ENCODE measurements at regions not wholly inside any gene's neighbourhood (a gene's known extent, or its start where the extent isn't known, plus 50 kb on each side); places are given as distances from the start of the nearest gene placed in this dataset.

GRCh38 chr5:5629607-5629978, 207.1 kb downstream of the ICE1 start:
- H3K4me1 Mint-ChIP-seq, result no peaks in the 10 kb centered on the region
- peaks cover 0 to 6% (median 5%) of the 10 kb centered on the region in 3 donors for H3K27me3 Mint-ChIP-seq (ENCODE audit: low read depth in 3 of 3)
- no peak overlapping the region for H3K27ac Mint-ChIP-seq
- no peak overlapping the region for H3K4me3 Mint-ChIP-seq
- no peak for DNase-seq
- no peaks in the 10 kb centered on the region for H3K36me3 Mint-ChIP-seq
- H3K9me3 Mint-ChIP-seq, result peaks cover 0 to 4% (median 0%) of the 10 kb centered on the region in 6 donors

- H3K4me1 Mint-ChIP-seq, result no peaks in the 10 kb centered on the region
- no peaks in the 10 kb centered on the region for H3K36me3 Mint-ChIP-seq
- peak overlapping the region in 1 of 6 donors; percentile 30 for H3K27ac Mint-ChIP-seq
- H3K9me3 Mint-ChIP-seq, result peaks cover 0 to 10% (median 3%) of the 10 kb centered on the region in 6 donors
- no peak overlapping the region for H3K4me3 Mint-ChIP-seq
- DNase-seq, result no peak
- H3K27me3 Mint-ChIP-seq (ENCODE audit: low read depth in 3 of 3), result peaks cover 0 to 6% (median 4%) of the 10 kb centered on the region in 3 donors
These were observed 206.6 kb downstream of the ICE1 start for GRCh38 chr5:5628866-5629606.

- H3K4me1 Mint-ChIP-seq, result no peaks in the 10 kb centered on the region
- no peak for DNase-seq
- H3K27ac Mint-ChIP-seq, result no peak overlapping the region
- no peaks in the 10 kb centered on the region for H3K36me3 Mint-ChIP-seq
- no peak overlapping the region for H3K4me3 Mint-ChIP-seq
- peaks cover 0 to 4% (median 3%) of the 10 kb centered on the region in 3 donors for H3K27me3 Mint-ChIP-seq (ENCODE audit: low read depth in 3 of 3)
- H3K9me3 Mint-ChIP-seq, result peaks cover 0 to 18% (median 6%) of the 10 kb centered on the region in 6 donors
These were observed 203.9 kb downstream of the ICE1 start for GRCh38 chr5:5626412-5626811.

- Mint-ChIP-seq H3K36me3 (no peaks in the 10 kb centered on the region), H3K27ac (no peak overlapping the region), H3K4me3 (no peak overlapping the region), H3K9me3 (peaks cover 0 to 18% (median 6%) of the 10 kb centered on the region in 6 donors), H3K4me1 (no peaks in the 10 kb centered on the region), H3K27me3 (ENCODE audit: low read depth in 3 of 3) (peaks cover 0 to 4% (median 3%) of the 10 kb centered on the region in 3 donors)
- no peak for DNase-seq
These were observed 203.0 kb downstream of the ICE1 start for GRCh38 chr5:5625491-5625890.

- peaks cover 0 to 3% (median 0%) of the 10 kb centered on the region in 3 donors for H3K27me3 Mint-ChIP-seq (ENCODE audit: low read depth in 3 of 3)
These were observed 200.9 kb downstream of the ICE1 start for GRCh38 chr5:5623397-5623796.

GRCh38 chr5:5622806-5623205, 200.3 kb downstream of the ICE1 start:
- H3K36me3 Mint-ChIP-seq, result no peaks in the 10 kb centered on the region
- DNase-seq, result no peak
- H3K4me3 Mint-ChIP-seq, result no peak overlapping the region
- H3K9me3 Mint-ChIP-seq, result peaks cover 0 to 18% (median 6%) of the 10 kb centered on the region in 6 donors
- no peak overlapping the region for H3K27ac Mint-ChIP-seq
- H3K4me1 Mint-ChIP-seq, result no peaks in the 10 kb centered on the region
- peaks cover 0 to 3% (median 1%) of the 10 kb centered on the region in 3 donors for H3K27me3 Mint-ChIP-seq (ENCODE audit: low read depth in 3 of 3)

More at GRCh38 chr5:5623397-5623796, 200.9 kb downstream of the ICE1 start:
- Mint-ChIP-seq H3K4me3 (no peak overlapping the region), H3K36me3 (no peaks in the 10 kb centered on the region), H3K27ac (no peak overlapping the region), H3K9me3 (peaks cover 0 to 18% (median 6%) of the 10 kb centered on the region in 6 donors), H3K4me1 (no peaks in the 10 kb centered on the region)
- no peak for DNase-seq

GRCh38 chr5:5619546-5619945, 197.1 kb downstream of the ICE1 start:
- peaks cover 0 to 6% (median 3%) of the 10 kb centered on the region in 3 donors for H3K27me3 Mint-ChIP-seq (ENCODE audit: low read depth in 3 of 3)
- DNase-seq, result no peak
- no peaks in the 10 kb centered on the region for H3K36me3 Mint-ChIP-seq
- peaks cover 0 to 20% (median 6%) of the 10 kb centered on the region in 6 donors for H3K9me3 Mint-ChIP-seq
- no peaks in the 10 kb centered on the region for H3K4me1 Mint-ChIP-seq
- H3K4me3 Mint-ChIP-seq, result no peak overlapping the region
- H3K27ac Mint-ChIP-seq, result no peak overlapping the region

- Mint-ChIP-seq H3K9me3 (peaks cover 0 to 12% (median 0%) of the 10 kb centered on the region in 6 donors), H3K36me3 (no peaks in the 10 kb centered on the region), H3K4me3 (no peak overlapping the region), H3K27me3 (ENCODE audit: low read depth in 3 of 3) (peaks cover 0 to 6% (median 0%) of the 10 kb centered on the region in 3 donors), H3K4me1 (no peaks in the 10 kb centered on the region), H3K27ac (no peak overlapping the region)
- DNase-seq, result no peak
These were observed 194.5 kb downstream of the ICE1 start for GRCh38 chr5:5617024-5617423.

GRCh38 chr5:5616247-5616895, 193.9 kb downstream of the ICE1 start:
- no peaks in the 10 kb centered on the region for H3K4me1 Mint-ChIP-seq

GRCh38 chr5:5615569-5615968, 193.1 kb downstream of the ICE1 start:
- H3K27ac Mint-ChIP-seq, result no peak overlapping the region
- peaks cover 0 to 5% (median 0%) of the 10 kb centered on the region in 6 donors for H3K9me3 Mint-ChIP-seq
- H3K4me1 Mint-ChIP-seq, result no peaks in the 10 kb centered on the region
- DNase-seq, result no peak
- H3K36me3 Mint-ChIP-seq, result no peaks in the 10 kb centered on the region
- H3K27me3 Mint-ChIP-seq (ENCODE audit: low read depth in 3 of 3), result peaks cover 0 to 6% (median 0%) of the 10 kb centered on the region in 3 donors
- no peak overlapping the region for H3K4me3 Mint-ChIP-seq

More at GRCh38 chr5:5616247-5616895, 193.9 kb downstream of the ICE1 start:
- Mint-ChIP-seq H3K27me3 (ENCODE audit: low read depth in 3 of 3) (peaks cover 0 to 6% (median 0%) of the 10 kb centered on the region in 3 donors), H3K36me3 (no peaks in the 10 kb centered on the region), H3K27ac (no peak overlapping the region), H3K9me3 (peaks cover 0 to 7% (median 0%) of the 10 kb centered on the region in 6 donors), H3K4me3 (no peak overlapping the region)
- no peak for DNase-seq

- H3K9me3 Mint-ChIP-seq, result peaks cover 0 to 2% (median 0%) of the 10 kb centered on the region in 6 donors
- H3K27me3 Mint-ChIP-seq (ENCODE audit: low read depth in 3 of 3), result peaks cover 0 to 6% (median 0%) of the 10 kb centered on the region in 3 donors
- DNase-seq, result no peak
- no peaks in the 10 kb centered on the region for H3K4me1 Mint-ChIP-seq
- no peaks in the 10 kb centered on the region for H3K36me3 Mint-ChIP-seq
- H3K27ac Mint-ChIP-seq, result no peak overlapping the region
- H3K4me3 Mint-ChIP-seq, result no peak overlapping the region
These were observed 190.9 kb downstream of the ICE1 start for GRCh38 chr5:5613261-5613990.

GRCh38 chr5:5612096-5612495, 189.6 kb downstream of the ICE1 start:
- Mint-ChIP-seq H3K27ac (no peak overlapping the region), H3K27me3 (ENCODE audit: low read depth in 3 of 3) (peaks cover 0 to 2% (median 0%) of the 10 kb centered on the region in 3 donors), H3K4me1 (no peaks in the 10 kb centered on the region), H3K9me3 (no peaks in the 10 kb centered on the region), H3K4me3 (no peak overlapping the region), H3K36me3 (no peaks in the 10 kb centered on the region)
- DNase-seq, result no peak

- Mint-ChIP-seq H3K4me3 (no peak overlapping the region), H3K9me3 (no peaks in the 10 kb centered on the region), H3K36me3 (no peaks in the 10 kb centered on the region), H3K27ac (no peak overlapping the region), H3K27me3 (ENCODE audit: low read depth in 3 of 3) (peaks cover 0 to 2% (median 2%) of the 10 kb centered on the region in 3 donors), H3K4me1 (no peaks in the 10 kb centered on the region)
- no peak for DNase-seq
These were observed 187.5 kb downstream of the ICE1 start for GRCh38 chr5:5609935-5610334.
